H1 (cell line): ENCODE measurements at regions not wholly inside any gene's neighbourhood (a gene's known extent, or its start where the extent isn't known, plus 50 kb on each side); places are given as distances from the start of the nearest gene placed in this dataset.
A peak's percentile ranks its signal among the peaks of the same experiment; 100 is the strongest.

Experiments used
- CTCF ChIA-PET: fragments of 300-600 bp; sonication (Branson Sonifier 250); formaldehyde crosslinking; loops from one replicate; lab custom pipeline; 2021; ENCODE audit not compliant: partially characterized antibody; lab: Charles Lee
- POLR2A ChIA-PET: fragments of 300-600 bp; sonication (Branson Sonifier 250); formaldehyde crosslinking; loops from one replicate; lab custom pipeline; 2021; ENCODE audit warnings: inconsistent platforms; ENCODE audit not compliant: partially characterized antibody; lab: Charles Lee
- DNase-seq, 2 experiments: peaks; one replicate each; pipeline versions ENCODE4 v3.0.0 to v3.0.0-alpha.2; 2010 to 2022; ENCODE audit warnings: low spot score in 2 of 2, low read depth in 1 of 2, mixed read lengths in 1 of 2
- FAIRE-seq: peaks from 2 replicates; lab custom pipeline; 2011; peaks lifted over from hg19 to GRCh38; lab: Jason Lieb, UNC
- H2AFZ ChIP-seq: 2 replicates; pipeline ENCODE4 v1.8.1; 2012; ENCODE audit warnings: low read length, inconsistent platforms
- H2AK5ac ChIP-seq: 2 replicates; pipeline ENCODE4 v1.6.1; 2013; ENCODE audit warnings: low read depth, low read length
- H2BK120ac ChIP-seq: replicated peaks from 2 replicates; pipeline ENCODE3; 2013; ENCODE audit warnings: low read depth, low read length, inconsistent platforms
- H2BK12ac ChIP-seq: 2 replicates; pipeline ENCODE4 v1.6.1; 2013; ENCODE audit warnings: low read depth, low read length
- H2BK15ac ChIP-seq: 2 replicates; pipeline ENCODE4 v1.6.1; 2013; ENCODE audit warnings: low read length
- H2BK20ac ChIP-seq: 2 replicates; pipeline ENCODE4 v1.6.1; 2013; ENCODE audit warnings: low read length
- H2BK5ac ChIP-seq: 2 replicates; pipeline ENCODE4 v1.6.1; 2013; ENCODE audit warnings: low read depth, low read length
- H3K14ac ChIP-seq: 2 replicates; pipeline ENCODE4 v1.6.1; 2013; ENCODE audit warnings: inconsistent platforms; ENCODE audit not compliant: insufficient read length
- H3K18ac ChIP-seq: 2 replicates; pipeline ENCODE4 v1.6.1; 2013; ENCODE audit warnings: low read length; ENCODE audit errors: extremely low read depth
- H3K23ac ChIP-seq: 2 replicates; pipeline ENCODE4 v1.6.1; 2013; ENCODE audit warnings: inconsistent platforms; ENCODE audit not compliant: insufficient read length
- H3K23me2 ChIP-seq: 2 replicates; pipeline ENCODE4 v1.6.1; 2013; ENCODE audit warnings: low read depth, low read length
- H3K27ac ChIP-seq: 2 replicates; pipeline ENCODE4 v1.6.1; 2011; ENCODE audit warnings: low read depth, low read length, inconsistent platforms
- H3K27me3 ChIP-seq, 4 experiments: replicated peaks in 1 of 4; 1 replicate in 1 of 4; 2 replicates in 3 of 4; pipeline versions ENCODE4 v1.6.1 to v1.8.1; 2011 to 2013; ENCODE audit warnings: low read length in 3 of 4, mild to moderate bottlenecking in 3 of 4, inconsistent platforms in 2 of 4, mixed read lengths in 2 of 4, moderate library complexity in 1 of 4; ENCODE audit not compliant: control insufficient read depth in 3 of 4, insufficient read depth in 3 of 4; ENCODE audit errors: extremely low read depth in 1 of 4
- H3K36me3 ChIP-seq, 4 experiments: 2 replicates each; pipeline versions ENCODE4 v1.6.1 to v1.8.1; 2011 to 2013; ENCODE audit warnings: mild to moderate bottlenecking in 4 of 4, low read length in 3 of 4, moderate library complexity in 2 of 4, control low read depth in 1 of 4, inconsistent platforms in 1 of 4; ENCODE audit not compliant: insufficient read depth in 4 of 4, control insufficient read depth in 2 of 4
- H3K4ac ChIP-seq: replicated peaks from 2 replicates; pipeline ENCODE3; 2013; ENCODE audit warnings: low read length, low read depth, mixed read lengths, inconsistent platforms; ENCODE audit not compliant: insufficient read length
- H3K4me1 ChIP-seq, 4 experiments: replicated peaks in 1 of 4; 1 replicate in 1 of 4; 2 replicates in 3 of 4; pipeline versions ENCODE4 v1.6.1 to v1.8.1; 2011 to 2013; ENCODE audit warnings: low read length in 3 of 4, inconsistent platforms in 2 of 4, mixed read lengths in 1 of 4; ENCODE audit not compliant: insufficient read depth in 4 of 4, control insufficient read depth in 3 of 4
- H3K4me2 ChIP-seq, 2 experiments: 2 replicates each; pipeline versions ENCODE4 v1.6.1 to v1.8.1; 2011 to 2013; ENCODE audit warnings: low read depth in 2 of 2, low read length in 2 of 2, control low read depth in 1 of 2, inconsistent platforms in 1 of 2, mild to moderate bottlenecking in 1 of 2; ENCODE audit not compliant: insufficient read depth in 1 of 2
- H3K4me3 ChIP-seq, 4 experiments: fragments of 200-600, 300-600 bp in 1 of 4; sonication (generic), shearing (Covaris generic), sonication (Bioruptor Twin) in 1 of 4; 2 replicates each; pipeline versions ENCODE4 v1.5.1 to v1.8.1; 2011 to 2016; ENCODE audit warnings: low read length in 4 of 4, low read depth in 3 of 4, control low read depth in 2 of 4, inconsistent platforms in 2 of 4, mild to moderate bottlenecking in 2 of 4, mixed read lengths in 1 of 4, moderate library complexity in 1 of 4; ENCODE audit not compliant: insufficient read depth in 2 of 4; ENCODE audit errors: extremely low read depth in 1 of 4
- H3K56ac ChIP-seq: replicated peaks from 2 replicates; pipeline ENCODE3; 2013; ENCODE audit warnings: low read depth, mild to moderate bottlenecking, mixed read lengths, low read length, inconsistent platforms; ENCODE audit not compliant: insufficient read length
- H3K79me1 ChIP-seq: 2 replicates; pipeline ENCODE4 v1.6.1; 2013; ENCODE audit warnings: low read depth, low read length, control low read depth
- H3K79me2 ChIP-seq, 2 experiments: 2 replicates each; pipeline versions ENCODE4 v1.6.1 to v1.8.1; 2012 to 2013; ENCODE audit warnings: low read length in 2 of 2, mild to moderate bottlenecking in 2 of 2, inconsistent platforms in 1 of 2; ENCODE audit not compliant: insufficient read depth in 2 of 2, control insufficient read depth in 1 of 2
- H3K9ac ChIP-seq, 4 experiments: replicated peaks in 1 of 4; 1 replicate in 1 of 4; 2 replicates in 3 of 4; pipeline versions ENCODE4 v1.6.1 to v1.8.1; 2011 to 2013; ENCODE audit warnings: low read depth in 3 of 4, low read length in 3 of 4, control low read depth in 2 of 4, mild to moderate bottlenecking in 2 of 4, moderate library complexity in 2 of 4, inconsistent platforms in 1 of 4; ENCODE audit errors: extremely low read depth in 1 of 4
- H3K9me3 ChIP-seq, 2 experiments: 2 replicates each; pipeline versions ENCODE4 v1.6.1 to v1.8.1; 2012 to 2013; ENCODE audit warnings: mild to moderate bottlenecking in 2 of 2, moderate library complexity in 2 of 2, control low read depth in 1 of 2, inconsistent platforms in 1 of 2, low read depth in 1 of 2, low read length in 1 of 2, mixed read lengths in 1 of 2; ENCODE audit not compliant: insufficient read depth in 2 of 2
- H4K20me1 ChIP-seq, 2 experiments: replicated peaks in 1 of 2; 2 replicates each; pipeline versions ENCODE3 to v1.8.1; 2011 to 2013; ENCODE audit warnings: inconsistent platforms in 2 of 2, low read length in 2 of 2, mild to moderate bottlenecking in 1 of 2; ENCODE audit not compliant: insufficient read depth in 2 of 2, control insufficient read depth in 1 of 2
- H4K5ac ChIP-seq: 2 replicates; pipeline ENCODE4 v1.6.1; 2013; ENCODE audit warnings: low read length, low read depth, mixed read lengths, inconsistent platforms; ENCODE audit not compliant: insufficient read length
- H4K8ac ChIP-seq: 2 replicates; pipeline ENCODE4 v1.8.0; 2013; ENCODE audit warnings: mild to moderate bottlenecking, moderate library complexity, low read length, inconsistent platforms; ENCODE audit not compliant: insufficient read depth; ENCODE audit errors: extremely low read depth
- H4K91ac ChIP-seq: replicated peaks from 2 replicates; pipeline ENCODE3; 2013; ENCODE audit warnings: low read length, mixed read lengths, inconsistent platforms; ENCODE audit not compliant: insufficient read length
- HDAC2 ChIP-seq, 2 experiments: fragments of 300-600 bp in 1 of 2; sonication (generic) in 1 of 2; IDR thresholded peaks; 2 replicates each; pipeline ENCODE4 v1.6.1; 2011 to 2012; ENCODE audit warnings: low read depth in 2 of 2, low read length in 2 of 2, mild to moderate bottlenecking in 2 of 2, moderate library complexity in 2 of 2, borderline replicate concordance in 1 of 2, inconsistent platforms in 1 of 2
- JUN ChIP-seq: IDR thresholded peaks from 2 replicates; pipeline ENCODE4 v1.6.1; 2011; ENCODE audit warnings: low read depth, mild to moderate bottlenecking, improper control_type of control experiment, low read length
- KDM5A ChIP-seq: fragments of 200-600 bp; IDR thresholded peaks from 2 replicates; pipeline ENCODE4 v1.7.1; 2012; ENCODE audit warnings: mild to moderate bottlenecking, low read length, inconsistent platforms, mixed read lengths
- RAD21 ChIP-seq, 2 experiments: IDR thresholded peaks in 1 of 2; conservative IDR thresholded peaks in 1 of 2; 2 replicates each; pipeline ENCODE4 v1.6.1; 2011; ENCODE audit warnings: low read depth in 2 of 2, low read length in 2 of 2, improper control_type of control experiment in 1 of 2, inconsistent platforms in 1 of 2, mild to moderate bottlenecking in 1 of 2, moderate library complexity in 1 of 2
- RBBP5 ChIP-seq: IDR thresholded peaks from 2 replicates; pipeline ENCODE4 v1.7.1; 2012; ENCODE audit warnings: low read depth, mild to moderate bottlenecking, inconsistent platforms, low read length, moderate library complexity, borderline replicate concordance
- RFX5 ChIP-seq: IDR thresholded peaks from 2 replicates; pipeline ENCODE4 v1.6.1; 2011; ENCODE audit warnings: low read depth, low read length, improper control_type of control experiment, borderline replicate concordance
- RXRA ChIP-seq: IDR thresholded peaks from 2 replicates; pipeline ENCODE4 v1.6.1; 2011; ENCODE audit warnings: low read depth, mild to moderate bottlenecking, low read length, moderate library complexity; ENCODE audit not compliant: insufficient read depth
- SP4 ChIP-seq: IDR thresholded peaks from 2 replicates; pipeline ENCODE4 v1.6.1; 2012; ENCODE audit warnings: low read length, inconsistent platforms
- TAF7 ChIP-seq: optimal IDR thresholded peaks from 2 replicates; pipeline ENCODE3; 2011; ENCODE audit warnings: low read depth, mild to moderate bottlenecking, inconsistent platforms, low read length, moderate library complexity, borderline replicate concordance
- WGBS, 2 experiments: shearing (Covaris generic) in 1 of 2; methylation state at CpG; one replicate each; pipeline versions ENCODE4 v1.1.6 to v1.1.7; 2013 to 2015; ENCODE audit warnings: low lambda C conversion rate in 2 of 2, mixed read lengths in 2 of 2, inconsistent platforms in 1 of 2, low coverage in 1 of 2, missing lambda C conversion rate in 1 of 2; ENCODE audit not compliant: insufficient replicate concordance in 2 of 2, insufficient coverage in 1 of 2, insufficient read length in 1 of 2; ENCODE audit errors: extremely low coverage in 1 of 2, missing lambda C conversion rate in 1 of 2; 5-methylcytosine and 5-hydroxymethylcytosine counted together

DNA sequence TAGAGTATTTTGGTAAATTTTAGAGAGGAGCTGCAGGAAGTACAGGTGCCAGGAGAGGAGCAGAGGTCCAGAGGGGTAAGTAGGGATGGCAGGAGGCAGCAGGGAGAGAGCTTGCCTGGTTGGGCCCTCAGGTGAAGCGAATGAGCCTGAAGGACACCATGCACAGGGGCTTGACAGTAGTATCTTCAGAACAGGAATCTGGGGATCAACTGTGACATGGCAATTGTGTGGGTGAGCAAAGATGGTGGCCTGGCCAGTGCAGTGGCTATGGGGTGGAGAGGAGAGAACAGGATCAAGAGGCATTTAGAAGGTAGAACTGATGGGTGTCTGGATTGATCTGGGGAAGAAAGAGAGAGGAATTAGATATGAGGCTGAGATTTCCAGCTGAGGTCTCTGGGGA lies 64.5 kb upstream of the SMOX start:
- H3K9me3 ChIP-seq = no peaks in the 10 kb centered on the region
- no peaks in the 10 kb centered on the region; the same call in 1 of the 2 replicates for H3K23me2 ChIP-seq
- peaks cover 0 to 6% (median 1%) of the 10 kb centered on the region in 4 experiments; a peak in 3 of 7 replicates for H3K27me3 ChIP-seq
- TF ChIP-seq RFX5 (no peak), RXRA (no peak), JUN (no peak), TAF7 (no peak), RAD21 (IDR thresholded peaks at IDR 0.05 in 1 of 2, conservative IDR thresholded peaks at IDR 0.05 in 1 of 2; ENCODE audit: low read depth in 2 of 2, low read length in 2 of 2) (no peak), SP4 (no peak), RBBP5 (no peak), KDM5A (no peak), HDAC2 (IDR thresholded peaks at IDR 0.05; ENCODE audit: borderline replicate concordance in 1 of 2, low read depth in 2 of 2, low read length in 2 of 2) (no peak)
- H3K14ac ChIP-seq = no peak overlapping the region
- H4K20me1 ChIP-seq = no peaks in the 10 kb centered on the region
- no peak overlapping the region for H3K9ac ChIP-seq
- H3K4ac ChIP-seq = no peak overlapping the region
- peak overlapping the region; percentile 40 for H3K18ac ChIP-seq
- DNase-seq = no peak
- H3K4me1 ChIP-seq = peaks cover 3 to 14% (median 6%) of the 10 kb centered on the region in 4 experiments
- ChIA-PET POLR2A (interaction anchor here (1.1 to 1.7 kb wide), 3 partner anchors 62 to 194 kb away, joined by 3 to 6 read pairs (median 4); no protein-coding TSS in a partner anchor), CTCF (interaction anchor here (0.8 to 4.6 kb wide), 13 partner anchors 9 to 303 kb away, joined by 3 to 41 read pairs (median 5); partner anchors contain the start of gene SPEF1)
- no peak overlapping the region for H2BK5ac ChIP-seq
- no peak overlapping the region for H3K27ac ChIP-seq
- no peak overlapping the region for H2BK120ac ChIP-seq
- H4K91ac ChIP-seq = no peak overlapping the region
- no peak overlapping the region; a peak in 1 of 4 replicates for H3K4me2 ChIP-seq
- no peak overlapping the region for H2BK20ac ChIP-seq
- no peaks in the 10 kb centered on the region for H3K36me3 ChIP-seq
- H3K4me3 ChIP-seq = no peak overlapping the region
- H4K8ac ChIP-seq = no peak overlapping the region
- no peak overlapping the region for H4K5ac ChIP-seq
- no peak overlapping the region for H3K56ac ChIP-seq
- FAIRE-seq = no peak
- H2AFZ ChIP-seq = no peak overlapping the region
- H2BK12ac ChIP-seq = no peak overlapping the region; the same call in 1 of the 2 replicates
- H3K23ac ChIP-seq = no peak overlapping the region
- peak overlapping the region; percentile 13; the same call in 1 of the 2 replicates for H2BK15ac ChIP-seq
- H3K79me2 ChIP-seq = no peaks in the 10 kb centered on the region
- H2AK5ac ChIP-seq = no peak overlapping the region
- WGBS, 2 experiments = 93% methylated on average over 1 of the region's 1 CpG; no CpG with 5 or more reads in 1 of the 2 experiments
- no peaks in the 10 kb centered on the region for H3K79me1 ChIP-seq
